Peyer's patch (tissue), 4 donors: ENCODE measurements at regions not wholly inside any gene's neighbourhood (a gene's known extent, or its start where the extent isn't known, plus 50 kb on each side); places are given as distances from the start of the nearest gene placed in this dataset.

Experiments
- DNase-seq, 3 donors: peaks; one replicate each; pipeline ENCODE4 v3.0.0-alpha.2; 2017 to 2019
- H3K27ac ChIP-seq, 4 donors: fragments of 200-600 bp; sonication (generic); one replicate each; pipeline ENCODE4 v1.5.1; 2016 to 2019
- H3K27me3 ChIP-seq, 2 donors: fragments of 200-600 bp; sonication (generic); one replicate each; pipeline ENCODE4 v1.5.1; 2019
- H3K36me3 ChIP-seq, 3 donors: fragments of 200-600 bp; sonication (generic); one replicate each; pipeline ENCODE4 v1.5.1; 2016 to 2019
- H3K4me1 ChIP-seq, 4 donors: fragments of 200-600 bp; sonication (generic); one replicate each; pipeline ENCODE4 v1.5.1; 2016 to 2019
- H3K4me3 ChIP-seq, 4 donors: fragments of 200-600 bp; sonication (generic); 1 replicate in 3 of 4; 2 replicates in 1 of 4; pipeline ENCODE4 v1.5.1; 2016 to 2019; ENCODE audit warnings: mild to moderate bottlenecking in 1 of 4
- H3K9me3 ChIP-seq, 4 donors: fragments of 200-600 bp; sonication (generic); one replicate each; pipeline ENCODE4 v1.5.1; 2016 to 2019; ENCODE audit warnings: mild to moderate bottlenecking in 1 of 4
- POLR2A ChIP-seq, 2 donors: fragments of 450-650 bp; IDR thresholded peaks; one replicate each; pipeline ENCODE4 v1.5.1; 2017; ENCODE audit warnings: antibody characterized with exemption in 2 of 2, mild to moderate bottlenecking in 2 of 2, moderate library complexity in 2 of 2
- TF ChIP-seq, protein P1 (sequence below), 6 experiments: fragments of 450-650 bp in 4 of 6; fragments of 200-600 bp in 2 of 6; sonication (generic) in 1 of 6; IDR thresholded peaks; one replicate each; pipeline ENCODE4 v1.5.1; 2017 to 2019; ENCODE audit warnings: antibody characterized with exemption in 6 of 6, mild to moderate bottlenecking in 3 of 6, moderate library complexity in 1 of 6

DNA sequence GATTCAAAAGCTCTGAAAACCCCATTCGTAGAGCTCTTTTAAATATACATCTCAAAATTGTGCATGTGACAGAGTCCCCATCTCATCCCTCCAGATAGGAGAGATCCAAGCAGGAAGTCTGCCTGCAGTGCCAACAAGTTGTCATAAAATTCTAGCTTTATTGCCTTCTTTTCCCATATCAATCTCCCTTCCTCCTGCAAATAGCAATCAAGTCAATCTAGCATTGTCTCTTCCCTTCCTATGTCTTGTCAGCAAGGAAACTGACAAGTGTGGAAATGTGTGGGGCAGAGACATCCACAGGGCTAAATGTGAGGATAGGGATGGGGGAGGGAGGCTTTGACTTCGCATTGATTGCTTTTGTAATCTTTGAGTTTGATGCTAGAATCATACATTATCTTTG, 165.2 kb downstream of the C1orf94 start:
- H3K36me3 ChIP-seq: no peaks in the 10 kb centered on the region
- TF ChIP-seq, protein P1, sequence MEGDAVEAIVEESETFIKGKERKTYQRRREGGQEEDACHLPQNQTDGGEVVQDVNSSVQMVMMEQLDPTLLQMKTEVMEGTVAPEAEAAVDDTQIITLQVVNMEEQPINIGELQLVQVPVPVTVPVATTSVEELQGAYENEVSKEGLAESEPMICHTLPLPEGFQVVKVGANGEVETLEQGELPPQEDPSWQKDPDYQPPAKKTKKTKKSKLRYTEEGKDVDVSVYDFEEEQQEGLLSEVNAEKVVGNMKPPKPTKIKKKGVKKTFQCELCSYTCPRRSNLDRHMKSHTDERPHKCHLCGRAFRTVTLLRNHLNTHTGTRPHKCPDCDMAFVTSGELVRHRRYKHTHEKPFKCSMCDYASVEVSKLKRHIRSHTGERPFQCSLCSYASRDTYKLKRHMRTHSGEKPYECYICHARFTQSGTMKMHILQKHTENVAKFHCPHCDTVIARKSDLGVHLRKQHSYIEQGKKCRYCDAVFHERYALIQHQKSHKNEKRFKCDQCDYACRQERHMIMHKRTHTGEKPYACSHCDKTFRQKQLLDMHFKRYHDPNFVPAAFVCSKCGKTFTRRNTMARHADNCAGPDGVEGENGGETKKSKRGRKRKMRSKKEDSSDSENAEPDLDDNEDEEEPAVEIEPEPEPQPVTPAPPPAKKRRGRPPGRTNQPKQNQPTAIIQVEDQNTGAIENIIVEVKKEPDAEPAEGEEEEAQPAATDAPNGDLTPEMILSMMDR (IDR thresholded peaks at IDR 0.05): no peak
- no peak for TF ChIP-seq POLR2A (IDR thresholded peaks at IDR 0.05)
- no peaks in the 10 kb centered on the region for H3K9me3 ChIP-seq
- no peak overlapping the region for H3K27ac ChIP-seq
- no peak for DNase-seq
- no peak overlapping the region for H3K4me3 ChIP-seq
- H3K27me3 ChIP-seq: no peaks in the 10 kb centered on the region
- no peaks in the 10 kb centered on the region for H3K4me1 ChIP-seq

DNA sequence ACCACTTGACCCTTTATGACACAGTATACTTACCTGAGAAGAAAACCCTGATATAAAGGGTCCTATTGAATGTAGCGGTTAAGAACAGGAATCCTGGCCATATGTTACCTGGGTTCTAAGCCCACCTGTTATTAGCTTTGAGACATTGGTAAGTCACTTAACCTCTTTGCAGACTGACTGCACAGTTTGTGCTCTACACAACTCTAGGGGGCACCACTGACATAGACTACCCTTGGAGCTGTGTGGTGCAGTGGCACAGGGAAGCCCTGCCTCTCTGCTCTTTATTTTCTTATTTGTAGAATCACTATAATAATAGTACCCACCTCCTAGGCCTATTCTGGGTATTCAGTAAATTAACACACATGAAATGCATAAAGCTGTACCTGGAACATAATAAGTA, 165.6 kb downstream of the C1orf94 start:
- no peaks in the 10 kb centered on the region for H3K9me3 ChIP-seq
- DNase-seq: no peak
- H3K27ac ChIP-seq: no peak overlapping the region
- H3K36me3 ChIP-seq: no peaks in the 10 kb centered on the region
- H3K4me1 ChIP-seq: no peaks in the 10 kb centered on the region
- no peaks in the 10 kb centered on the region for H3K27me3 ChIP-seq
- TF ChIP-seq POLR2A (IDR thresholded peaks at IDR 0.05): no peak
- TF ChIP-seq, protein P1 (IDR thresholded peaks at IDR 0.05): no peak
- H3K4me3 ChIP-seq: no peak overlapping the region

DNA sequence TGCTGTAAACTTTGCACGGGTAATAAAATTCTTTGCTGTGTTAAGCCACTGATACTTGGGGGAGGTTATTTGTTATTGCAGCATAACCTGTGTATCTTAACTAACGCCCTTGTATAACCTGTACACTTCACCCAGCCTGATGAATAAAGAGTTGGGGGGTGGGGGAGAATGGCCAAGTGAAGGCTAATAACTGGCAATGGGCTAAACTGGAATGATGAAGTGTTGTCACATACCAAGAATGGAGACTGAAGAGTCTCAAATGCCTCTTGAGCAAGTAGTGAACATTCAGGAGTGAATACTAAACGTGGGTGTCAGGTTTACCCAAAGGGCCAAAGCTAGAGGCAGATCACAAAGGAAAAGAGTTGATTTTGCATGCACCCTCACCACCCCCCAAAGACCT, 169.4 kb downstream of the C1orf94 start:
- no peak overlapping the region for H3K4me3 ChIP-seq

DNA sequence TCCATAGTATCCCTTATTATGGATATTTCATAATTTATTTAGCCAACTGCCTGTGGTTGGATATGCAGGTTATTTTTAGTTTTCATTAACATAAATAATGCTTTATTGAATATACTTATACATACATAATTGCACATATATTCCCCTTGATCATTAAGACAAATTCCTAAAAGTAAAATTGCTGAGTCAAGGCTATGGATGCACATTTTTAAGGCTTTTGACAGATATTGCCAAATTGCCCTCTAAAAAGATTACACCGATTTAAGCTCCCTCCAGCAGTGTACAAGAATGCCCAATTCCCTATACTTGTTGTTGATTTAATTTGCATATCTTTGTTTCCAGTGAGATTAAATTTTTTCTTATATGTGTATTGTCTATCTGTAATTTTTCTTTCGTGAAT, 176.7 kb downstream of the C1orf94 start:
- no peaks in the 10 kb centered on the region for H3K4me1 ChIP-seq
- H3K9me3 ChIP-seq: no peaks in the 10 kb centered on the region
- DNase-seq: no peak
- H3K36me3 ChIP-seq: no peaks in the 10 kb centered on the region
- H3K27me3 ChIP-seq: no peaks in the 10 kb centered on the region
- H3K27ac ChIP-seq: no peak overlapping the region
- no peak overlapping the region for H3K4me3 ChIP-seq
- TF ChIP-seq, protein P1 (IDR thresholded peaks at IDR 0.05): no peak
- TF ChIP-seq POLR2A (IDR thresholded peaks at IDR 0.05): no peak

More for the DNA sequence above, 169.4 kb downstream of the C1orf94 start:
- TF ChIP-seq, protein P1 (IDR thresholded peaks at IDR 0.05): no peak
- no peak for TF ChIP-seq POLR2A (IDR thresholded peaks at IDR 0.05)
- Histone ChIP-seq H3K9me3 (no peaks in the 10 kb centered on the region), H3K27ac (no peak overlapping the region), H3K4me1 (no peaks in the 10 kb centered on the region), H3K27me3 (no peaks in the 10 kb centered on the region), H3K36me3 (no peaks in the 10 kb centered on the region)
- no peak for DNase-seq

DNA sequence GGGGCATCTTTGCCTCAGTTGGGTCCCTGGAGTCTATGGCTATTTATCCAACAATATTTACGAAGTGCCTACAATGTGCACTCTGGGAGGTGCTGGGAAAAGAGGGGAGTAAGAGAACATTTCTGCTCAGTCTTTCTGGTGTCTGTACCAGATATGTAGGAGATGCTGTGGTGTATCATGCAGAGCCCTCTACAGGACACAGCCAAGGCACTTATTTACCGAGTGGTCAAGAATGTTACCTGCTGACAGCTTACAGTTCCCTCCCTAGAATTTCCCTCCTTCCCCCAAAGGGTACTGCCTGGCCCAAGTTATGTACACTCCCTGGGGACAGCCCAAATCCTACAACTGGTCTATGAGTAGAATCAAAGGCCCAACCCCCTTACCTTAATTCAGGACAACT, 177.7 kb downstream of the C1orf94 start:
- Histone ChIP-seq H3K27me3 (no peaks in the 10 kb centered on the region), H3K9me3 (no peaks in the 10 kb centered on the region), H3K4me1 (no peaks in the 10 kb centered on the region), H3K4me3 (no peak overlapping the region), H3K27ac (no peak overlapping the region), H3K36me3 (no peaks in the 10 kb centered on the region)
- DNase-seq: no peak
- TF ChIP-seq, protein P1 (IDR thresholded peaks at IDR 0.05): no peak
- no peak for TF ChIP-seq POLR2A (IDR thresholded peaks at IDR 0.05)

DNA sequence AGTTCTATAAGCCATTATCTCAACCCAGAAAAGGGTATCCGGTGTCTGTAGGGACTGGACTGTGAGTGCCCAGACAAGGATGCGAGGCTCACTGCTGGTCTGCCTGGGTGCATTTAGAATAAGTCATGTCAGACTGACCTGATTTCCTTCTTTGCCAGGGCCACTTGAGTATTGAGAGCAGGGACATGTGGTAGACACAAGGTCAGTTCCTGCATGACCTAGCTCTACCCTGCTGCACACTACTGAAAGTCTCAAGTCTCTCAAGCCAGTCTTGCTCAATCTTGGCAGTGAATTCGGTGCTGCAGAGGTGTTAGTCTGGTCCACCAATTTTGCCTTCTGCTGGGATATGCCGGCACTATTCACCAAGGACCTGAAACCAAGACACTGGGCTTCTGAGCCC, 180.1 kb downstream of the C1orf94 start:
- TF ChIP-seq POLR2A (IDR thresholded peaks at IDR 0.05): no peak
- TF ChIP-seq, protein P1 (IDR thresholded peaks at IDR 0.05): no peak

More for the DNA sequence above, 180.1 kb downstream of the C1orf94 start:
- H3K4me1 ChIP-seq: no peaks in the 10 kb centered on the region
- no peaks in the 10 kb centered on the region for H3K27me3 ChIP-seq
- H3K36me3 ChIP-seq: no peaks in the 10 kb centered on the region
- no peak overlapping the region for H3K4me3 ChIP-seq
- H3K9me3 ChIP-seq: no peaks in the 10 kb centered on the region
- no peak for DNase-seq
- H3K27ac ChIP-seq: no peak overlapping the region
